Fibroblast of the aortic adventitia (primary cell): ENCODE measurements at regions not wholly inside any gene's neighbourhood (a gene's known extent, or its start where the extent isn't known, plus 50 kb on each side); places are given as distances from the start of the nearest gene placed in this dataset.

Source experiments
- DNase-seq: peaks from one replicate; pipeline ENCODE4 v3.0.0-alpha.2; 2010; ENCODE audit warnings: low read depth
- H3K4me3 ChIP-seq: 2 replicates; pipeline ENCODE4 v1.5.1; 2011; ENCODE audit warnings: low read depth, mild to moderate bottlenecking, control low read depth, low read length, moderate library complexity
- CTCF ChIP-seq: IDR thresholded peaks from 2 replicates; pipeline ENCODE4 v1.5.1; 2011; ENCODE audit warnings: mild to moderate bottlenecking, low read length, control low read depth, inconsistent platforms; ENCODE audit not compliant: insufficient read depth

GRCh38 chrX:150160656-150161055, 202.5 kb upstream of the MAMLD1 start:
- no peak for TF ChIP-seq CTCF

GRCh38 chrX:150161193-150161592, 201.9 kb upstream of the MAMLD1 start:
- no peak overlapping the region for H3K4me3 ChIP-seq
- TF ChIP-seq CTCF = no peak
- no peak for DNase-seq

More at GRCh38 chrX:150160656-150161055, 202.5 kb upstream of the MAMLD1 start:
- DNase-seq = no peak
- no peak overlapping the region for H3K4me3 ChIP-seq

- TF ChIP-seq CTCF = no peak
- no peak overlapping the region for H3K4me3 ChIP-seq
- no peak for DNase-seq
These were observed 201.0 kb upstream of the MAMLD1 start for GRCh38 chrX:150162141-150162540.

GRCh38 chrX:150163221-150163930, 199.7 kb upstream of the MAMLD1 start:
- DNase-seq = peak; percentile 22
- no peak for TF ChIP-seq CTCF
- no peak overlapping the region for H3K4me3 ChIP-seq

GRCh38 chrX:150163956-150164726, 199.0 kb upstream of the MAMLD1 start:
- DNase-seq = no peak
- no peak for TF ChIP-seq CTCF

GRCh38 chrX:150164971-150165600, 198.0 kb upstream of the MAMLD1 start:
- DNase-seq = no peak
- no peak overlapping the region for H3K4me3 ChIP-seq
- TF ChIP-seq CTCF = no peak

More at GRCh38 chrX:150163956-150164726, 199.0 kb upstream of the MAMLD1 start:
- H3K4me3 ChIP-seq = no peak overlapping the region
